ENCODE measurements at regions not wholly inside any gene's neighbourhood (a gene's known extent, or its start where the extent isn't known, plus 50 kb on each side); places are given as distances from the start of the nearest gene placed in this dataset.

DNA sequence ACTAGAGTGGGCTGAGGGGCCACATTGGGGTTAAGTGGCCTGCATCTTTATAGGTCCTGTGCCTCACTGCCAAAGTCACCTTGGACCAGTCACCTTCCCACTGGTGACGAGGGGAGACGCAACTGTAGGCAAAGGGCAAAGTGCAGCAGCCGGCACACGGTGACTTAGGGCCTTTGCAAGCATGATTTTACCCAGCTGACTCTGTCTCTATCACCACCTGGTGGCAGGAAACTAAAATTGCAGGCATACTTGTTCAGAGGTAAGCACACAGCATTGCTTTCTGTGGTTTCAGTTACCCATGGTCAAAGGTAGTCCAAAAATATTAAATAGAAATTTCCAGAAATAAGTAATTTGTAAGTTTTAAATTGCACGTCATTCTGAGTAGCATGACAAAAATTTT is 1164.4 kb downstream of the BRD1 start:
- no peak for DNase-seq (ENCODE audit: low read depth in 3 of 3)

DNA sequence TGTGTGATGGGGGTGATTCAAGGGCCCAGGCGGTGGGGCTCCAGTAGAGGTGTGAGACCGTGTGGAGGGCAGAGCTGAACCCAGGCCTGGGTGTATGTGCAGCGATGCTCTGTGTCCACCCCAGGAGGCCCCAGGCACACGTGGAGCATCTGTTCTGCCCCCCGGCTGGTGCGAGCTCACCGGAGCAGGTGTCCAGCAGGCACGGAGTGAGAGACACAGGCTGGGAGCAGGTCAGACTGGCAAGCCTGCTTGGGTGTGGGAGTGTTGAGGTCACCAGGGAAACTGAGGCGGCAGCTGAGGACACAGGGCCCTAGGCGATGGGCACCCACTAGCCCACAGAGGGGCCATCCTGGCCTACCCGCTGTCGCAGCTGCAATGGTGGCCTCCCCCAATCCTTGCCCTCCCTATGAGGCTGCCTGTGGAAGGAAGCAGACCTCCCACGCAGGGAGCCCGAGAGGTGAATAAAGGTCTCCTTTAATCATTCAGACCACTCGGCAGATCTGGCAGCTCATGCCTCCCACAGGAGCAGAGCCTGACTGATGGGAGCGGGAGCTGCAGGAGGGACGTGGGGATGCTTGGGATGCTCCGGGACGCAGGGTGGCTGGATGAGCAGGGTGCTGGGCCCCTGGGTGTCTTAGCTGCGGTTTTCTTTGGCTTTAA is 1165.1 kb downstream of the BRD1 start:
- no peak for DNase-seq (ENCODE audit: low read depth in 3 of 3)

DNA sequence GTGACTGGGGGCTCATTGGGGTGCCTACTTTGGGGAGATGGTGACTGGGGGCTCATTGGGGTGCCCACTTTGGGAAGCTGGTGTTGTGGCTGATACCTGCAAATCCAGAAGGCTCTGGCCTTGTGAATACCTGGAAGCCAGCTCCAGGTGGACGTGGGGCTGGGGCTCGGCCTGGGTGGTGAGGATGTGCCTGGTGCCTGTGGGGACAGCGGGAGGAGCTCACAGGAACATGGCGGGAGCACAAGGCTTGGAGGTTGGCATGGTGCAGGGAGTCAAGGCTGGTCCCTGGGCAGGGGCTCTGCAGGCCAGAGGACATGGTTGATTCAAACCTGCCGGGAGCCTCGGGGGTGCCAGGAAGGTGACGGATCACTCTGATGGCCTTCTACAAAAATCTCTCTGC is 1165.7 kb downstream of the BRD1 start:
- no peak for DNase-seq (ENCODE audit: low read depth in 3 of 3)

DNA sequence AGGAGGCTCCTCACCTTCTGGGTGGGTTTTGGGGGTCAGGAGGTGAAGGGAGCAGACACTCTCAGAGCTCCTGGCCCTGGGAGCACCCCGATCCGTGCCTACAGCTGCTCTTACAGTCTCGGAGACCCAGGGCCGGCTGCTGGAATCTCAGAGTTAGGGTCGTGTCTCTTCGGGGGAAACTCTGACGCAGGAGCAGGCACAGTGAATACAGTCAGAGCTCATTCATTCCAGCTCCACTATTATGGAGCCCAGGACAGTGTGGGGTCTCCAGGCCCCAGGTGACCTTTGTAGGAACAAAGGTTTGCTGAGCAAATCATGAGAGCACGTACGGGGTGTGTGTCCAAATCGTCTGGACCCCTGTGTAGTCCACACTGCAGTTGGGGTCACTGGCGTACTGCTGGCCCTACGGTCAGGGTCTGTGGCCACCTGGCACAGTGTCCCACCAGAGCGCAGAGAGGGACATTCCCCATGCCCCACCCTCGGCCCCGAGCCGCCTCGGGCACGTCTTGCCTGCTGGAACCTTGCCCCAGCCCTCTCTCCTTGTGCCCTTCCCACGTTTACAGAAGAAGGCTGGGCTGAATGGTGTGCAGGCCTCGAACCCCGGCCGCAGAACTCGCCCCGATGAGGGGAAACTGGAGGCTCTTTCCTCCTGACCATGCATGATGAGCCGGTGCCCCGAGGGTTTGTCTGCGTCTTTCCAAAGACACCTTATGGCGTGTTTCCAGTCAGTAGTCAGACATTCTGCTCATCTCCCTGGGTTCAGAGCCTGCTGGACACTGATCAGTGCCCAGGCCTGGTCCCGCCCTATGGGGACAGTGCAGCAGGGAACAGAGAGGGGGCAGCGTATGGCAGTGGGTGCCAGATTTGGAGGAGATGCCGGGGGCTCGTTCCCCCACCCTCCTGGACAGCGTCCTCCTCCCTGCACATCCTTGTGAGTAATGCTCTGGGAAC is 1166.6 kb downstream of the BRD1 start:
- DNase-seq (ENCODE audit: low read depth in 3 of 3), result no peak

DNA sequence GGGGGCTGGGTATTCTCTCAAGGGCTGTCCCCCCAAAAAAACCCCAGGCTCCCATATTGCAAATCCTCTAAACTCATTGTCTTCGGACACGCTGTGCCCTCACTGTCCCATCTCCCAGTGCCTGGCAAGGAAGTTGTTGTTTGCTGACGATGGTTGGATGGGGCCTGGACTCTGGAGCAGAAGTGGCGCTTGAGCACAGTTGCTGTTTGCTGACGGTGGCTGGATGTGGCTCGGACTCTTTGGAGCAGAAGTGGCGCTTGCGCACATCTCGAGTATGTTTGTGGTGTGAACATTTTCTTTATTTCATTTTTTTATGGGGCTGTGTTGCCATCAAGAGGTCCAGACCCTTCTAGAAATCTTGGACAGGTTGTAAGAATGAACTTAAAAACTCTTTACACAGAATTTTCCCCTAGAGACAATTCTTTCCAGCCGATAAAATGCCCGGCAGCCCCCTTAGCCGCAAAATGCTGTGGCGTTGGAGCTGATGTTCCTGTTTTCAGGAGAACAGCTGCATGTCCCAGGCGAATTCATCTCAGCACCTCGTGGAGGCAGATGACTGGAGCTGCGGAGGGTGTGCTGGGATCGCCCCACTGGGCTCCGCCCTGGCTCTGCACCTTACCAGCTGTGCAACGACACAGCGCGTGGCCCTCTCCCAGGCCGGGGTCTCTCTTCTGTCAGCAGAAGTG is 1167.4 kb downstream of the BRD1 start:
- no peak for DNase-seq (ENCODE audit: low read depth in 3 of 3)

DNA sequence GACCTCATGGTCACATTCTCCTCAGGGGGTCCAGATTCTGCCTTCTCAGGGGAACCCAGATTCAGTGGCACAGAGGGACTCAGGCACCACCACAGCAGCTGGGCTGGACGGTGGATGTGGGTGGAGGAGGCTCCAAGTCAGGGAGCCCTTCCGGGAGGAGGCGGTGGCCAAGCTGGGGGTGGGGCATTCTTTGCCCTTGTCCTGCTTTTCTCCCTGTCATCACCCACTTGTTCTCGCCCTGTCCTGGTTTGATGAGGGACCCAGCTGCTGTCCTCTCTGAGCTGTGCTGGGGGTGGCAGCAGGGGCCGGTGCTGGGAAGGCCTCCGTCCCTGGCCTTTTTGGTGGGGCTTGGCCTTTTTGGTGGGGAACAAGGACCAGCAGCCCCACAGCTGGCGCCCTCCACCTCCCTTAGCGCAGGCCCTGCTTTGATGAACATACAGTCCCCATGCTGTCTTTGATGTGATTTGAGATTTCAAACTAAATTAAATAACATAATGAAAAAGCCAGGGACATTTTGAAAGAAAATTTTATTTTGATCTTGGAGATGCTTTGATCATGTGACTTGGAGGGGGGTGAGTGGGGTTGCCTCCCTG is 1168.2 kb downstream of the BRD1 start:
- DNase-seq (ENCODE audit: low read depth in 3 of 3), result no peak

DNA sequence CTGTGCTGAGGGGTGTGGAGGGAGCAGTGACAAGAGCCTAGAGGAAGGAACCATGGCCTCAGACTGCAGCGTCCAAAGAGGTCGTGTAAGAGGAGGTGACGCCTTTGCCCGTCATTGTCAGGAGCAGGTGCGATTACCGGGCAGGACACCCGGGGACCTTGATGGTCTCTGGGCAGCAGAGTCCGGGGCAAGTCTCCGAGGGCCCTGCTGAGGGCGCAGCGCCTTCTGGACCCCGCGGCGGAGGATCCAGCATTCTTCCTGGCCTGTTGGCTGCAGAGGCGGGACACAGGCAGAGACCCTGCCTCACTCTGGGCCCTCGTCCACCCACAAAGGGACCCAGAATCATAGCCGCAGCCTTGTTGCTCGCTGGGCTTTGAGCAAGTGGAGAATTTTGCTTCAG is 1168.8 kb downstream of the BRD1 start:
- no peak for DNase-seq (ENCODE audit: low read depth in 3 of 3)

DNA sequence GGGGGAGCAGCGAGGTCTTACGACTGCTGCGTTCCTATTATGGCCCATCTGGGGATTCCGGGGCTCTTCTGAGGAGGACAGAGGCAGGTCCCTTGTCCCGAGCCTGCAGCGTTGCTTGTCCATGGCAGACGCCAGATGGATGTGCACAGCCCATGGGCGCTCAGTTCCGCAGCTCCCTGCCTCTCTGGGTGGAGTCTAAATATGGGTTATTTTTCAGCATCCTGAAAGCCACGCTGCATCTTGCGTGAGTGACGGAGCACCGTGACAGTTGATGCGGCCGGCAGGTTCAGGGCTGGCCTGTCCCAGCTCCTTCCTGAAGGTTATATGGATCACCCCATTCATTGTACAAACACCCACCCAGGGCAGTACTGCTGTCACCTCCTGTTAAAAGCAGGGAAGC is 1169.4 kb downstream of the BRD1 start:
- no peak for DNase-seq (ENCODE audit: low read depth in 3 of 3)

DNA sequence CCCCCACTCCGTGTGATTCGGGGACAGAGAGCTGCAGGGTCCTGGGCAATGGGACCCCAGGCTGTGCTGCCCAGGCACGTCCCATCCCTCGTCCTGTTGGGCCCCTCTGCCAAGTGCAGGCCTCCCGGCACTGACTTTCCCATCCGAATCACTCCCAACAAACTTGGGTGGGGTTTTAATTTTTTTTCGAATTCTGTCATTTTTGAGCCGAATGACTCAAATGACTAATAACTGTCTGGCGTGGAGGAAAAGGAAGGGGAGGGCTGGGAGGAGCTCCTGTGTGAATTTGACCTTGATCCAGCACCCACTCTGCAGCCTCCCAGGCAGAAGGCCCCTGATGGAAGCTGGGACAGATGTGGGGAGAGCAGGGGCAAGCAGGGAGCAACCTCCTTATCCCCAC is 1173.2 kb downstream of the BRD1 start:
- DNase-seq (ENCODE audit: low read depth in 3 of 3), result no peak

DNA sequence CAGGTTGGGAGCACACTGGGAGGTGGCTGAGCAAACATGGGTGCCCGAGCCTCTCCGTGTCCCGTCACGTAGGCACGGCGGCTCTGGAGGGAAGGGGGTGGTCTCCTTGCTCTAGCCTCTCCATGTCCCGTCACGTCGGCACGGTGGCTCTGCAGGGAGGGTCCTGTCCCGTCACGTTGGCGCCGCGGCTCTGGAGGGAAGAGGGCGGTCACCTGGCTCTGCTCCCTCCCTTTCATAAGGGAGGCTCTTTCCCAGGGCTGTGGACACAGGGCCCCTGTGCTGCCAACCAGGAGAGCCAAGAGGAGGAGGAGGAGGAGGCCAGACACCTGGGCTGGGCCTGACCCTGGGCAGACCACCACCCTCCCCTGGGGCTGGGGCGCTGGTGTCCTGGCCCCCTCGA is 1173.7 kb downstream of the BRD1 start:
- DNase-seq (ENCODE audit: low read depth in 3 of 3), result no peak

DNA sequence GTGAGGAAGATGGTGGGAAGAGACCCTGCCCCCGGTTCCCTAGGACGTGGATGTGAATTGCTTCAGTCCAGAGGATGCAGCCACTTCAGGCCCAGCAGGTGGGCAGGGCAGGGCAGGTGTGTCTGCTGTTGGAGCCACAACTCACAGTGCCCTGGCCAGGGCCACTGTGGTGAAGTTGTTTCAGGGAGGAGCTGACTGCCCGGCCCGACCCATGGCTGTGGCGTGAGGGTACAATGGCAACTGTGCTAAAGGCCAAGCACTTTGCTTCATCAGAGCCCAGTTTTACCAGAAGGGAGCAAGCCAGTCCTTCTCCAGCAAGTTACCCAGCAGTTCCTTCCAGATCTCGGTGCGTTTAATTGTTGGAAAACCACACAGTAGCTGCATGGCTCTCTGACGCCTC is 1174.4 kb downstream of the BRD1 start:
- DNase-seq (ENCODE audit: low read depth in 3 of 3), result no peak

DNA sequence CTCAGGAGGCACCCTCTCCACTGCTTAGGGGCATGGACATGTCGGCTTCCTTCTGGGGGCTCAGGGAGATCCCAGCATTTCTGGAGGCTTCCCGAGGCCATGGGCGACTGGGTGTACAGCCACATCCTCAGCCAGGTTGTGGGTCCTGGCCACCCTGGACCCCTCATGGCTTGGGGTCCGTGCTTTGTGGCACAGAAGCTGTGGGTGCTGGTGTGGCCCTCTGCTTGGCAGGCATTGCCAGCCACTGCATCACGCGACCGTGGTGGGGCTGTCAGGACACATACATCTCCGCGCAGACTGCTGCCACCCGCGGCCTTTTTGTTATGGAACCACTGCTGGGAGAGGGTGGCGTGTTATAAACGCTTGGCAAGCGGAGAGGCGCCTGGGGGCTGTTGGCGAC is 1174.9 kb downstream of the BRD1 start:
- no peak for DNase-seq (ENCODE audit: low read depth in 3 of 3)

DNA sequence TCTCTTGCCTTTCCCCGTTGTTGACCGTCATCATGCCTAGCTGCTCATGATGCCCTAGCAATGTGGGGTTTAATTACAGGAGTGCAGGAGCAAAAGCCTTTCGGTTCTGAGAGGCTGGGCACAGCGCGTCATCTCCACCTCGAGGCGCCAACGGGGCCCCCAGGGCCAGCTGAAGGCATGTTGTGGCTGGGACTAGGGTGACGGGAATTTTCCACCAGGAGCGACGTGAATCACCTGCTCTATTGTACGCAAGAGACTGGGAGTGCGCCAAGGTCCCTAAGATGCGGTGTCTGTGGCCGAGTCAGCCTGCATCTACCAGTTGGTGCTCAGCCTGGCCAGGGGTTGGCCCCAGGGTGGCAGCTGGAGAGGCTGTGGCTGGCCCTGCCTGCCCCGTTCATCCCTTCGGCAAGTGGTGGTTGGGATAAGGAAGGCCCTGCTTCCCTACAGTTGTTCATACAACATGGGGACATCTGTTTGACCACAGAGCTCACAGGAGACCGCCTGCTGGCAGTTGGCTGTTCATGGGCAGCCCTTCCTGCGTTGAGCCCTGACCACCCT is 1175.6 kb downstream of the BRD1 start:
- DNase-seq (ENCODE audit: low read depth in 3 of 3), result no peak

DNA sequence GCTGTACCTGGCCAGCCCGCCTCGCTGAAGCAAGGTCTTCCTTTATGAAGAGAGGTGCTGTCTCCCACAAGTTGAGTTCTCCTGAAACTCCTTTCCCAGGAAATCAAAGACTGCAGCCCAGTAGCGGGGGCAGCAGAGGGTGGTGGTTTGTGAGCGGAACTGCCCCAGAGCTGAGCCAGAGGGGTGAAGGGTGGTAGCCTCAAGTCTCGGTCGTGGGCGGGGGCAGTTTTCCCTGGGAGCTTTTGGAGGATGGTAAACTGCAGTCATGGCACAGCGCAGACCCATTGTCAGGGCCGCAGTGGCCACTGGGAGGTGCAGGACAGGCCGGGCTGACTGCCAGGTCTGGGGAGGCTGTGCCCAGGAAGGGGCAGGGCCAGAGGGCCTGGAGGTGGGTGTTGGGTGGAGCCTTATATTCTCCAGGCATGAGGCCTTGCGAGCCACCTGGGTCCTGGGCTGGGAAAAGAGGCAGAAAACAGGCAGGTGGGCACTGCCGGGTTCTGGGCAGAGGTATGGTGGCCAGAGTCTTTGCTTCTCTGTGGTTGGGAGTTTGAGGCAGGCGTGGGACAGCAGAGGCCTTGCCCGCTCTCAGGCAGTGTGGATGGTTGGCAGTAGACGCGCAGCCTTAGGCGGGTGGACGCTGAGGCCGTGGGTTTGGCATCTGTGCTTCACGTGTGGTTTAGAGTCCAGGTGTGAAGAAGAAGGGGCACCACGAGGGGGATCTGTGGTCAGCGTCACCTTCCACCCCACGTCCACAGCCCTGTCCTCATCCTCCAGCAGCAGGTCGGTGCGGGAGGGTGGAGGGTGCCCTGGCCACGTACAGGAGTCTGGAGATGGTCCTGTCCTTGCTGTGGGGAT is 1176.4 kb downstream of the BRD1 start:
- DNase-seq (ENCODE audit: low read depth in 3 of 3), result no peak

DNA sequence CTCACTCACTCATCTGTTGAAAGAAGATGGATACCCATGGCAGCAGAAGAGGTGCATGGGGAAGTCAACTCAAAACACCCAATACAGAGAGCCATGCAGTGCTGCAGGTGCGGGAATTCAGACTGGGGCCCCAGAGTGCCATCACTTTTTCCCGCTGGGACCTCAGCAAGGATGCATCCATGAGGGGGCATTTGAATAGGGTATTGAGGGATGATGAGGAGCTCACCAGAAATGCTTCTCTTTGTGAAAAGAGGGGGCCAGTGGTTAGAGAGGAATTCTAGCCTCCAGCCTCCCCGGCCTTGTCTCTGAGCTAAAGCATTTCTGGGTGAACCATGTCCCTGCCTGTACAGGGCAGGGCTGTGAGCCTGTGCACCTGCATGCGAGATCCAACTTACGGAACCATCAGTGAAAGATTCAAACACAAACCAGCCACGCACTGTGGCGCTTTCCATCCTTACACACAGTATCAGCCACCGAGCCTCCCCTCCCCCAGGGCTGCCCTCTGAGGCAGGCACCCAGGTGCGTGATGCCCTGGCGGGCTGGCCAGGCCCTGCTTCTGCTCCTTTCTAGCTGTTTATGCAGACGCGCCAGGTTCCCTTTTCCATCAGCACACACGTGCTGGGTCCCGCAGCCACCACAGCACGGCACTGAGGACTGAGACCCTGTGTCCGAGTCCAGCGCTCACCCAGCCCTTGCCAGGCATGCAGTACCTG is 1177.2 kb downstream of the BRD1 start:
- DNase-seq (ENCODE audit: low read depth in 3 of 3), result no peak

DNA sequence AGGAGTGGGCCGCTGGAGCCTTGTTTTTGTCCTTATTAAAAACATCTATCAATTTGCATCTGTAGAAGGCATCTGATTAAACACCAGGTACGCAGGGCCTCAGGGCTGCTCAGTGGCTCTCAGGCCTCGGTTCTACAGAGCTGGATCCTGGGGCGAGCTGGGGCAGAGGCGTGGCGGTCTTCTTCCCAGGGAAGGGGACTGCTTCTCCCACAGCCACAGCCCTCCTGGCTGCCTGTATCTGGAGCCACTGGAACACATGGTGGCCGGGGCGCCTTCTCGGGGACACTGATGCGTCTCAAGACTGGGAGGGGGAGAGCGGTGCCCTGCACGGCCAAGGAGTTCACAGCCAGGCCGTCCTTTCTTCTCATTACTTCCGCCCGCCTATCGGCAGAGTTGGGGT is 1178.2 kb downstream of the BRD1 start:
- no peak for DNase-seq (ENCODE audit: low read depth in 3 of 3)

DNA sequence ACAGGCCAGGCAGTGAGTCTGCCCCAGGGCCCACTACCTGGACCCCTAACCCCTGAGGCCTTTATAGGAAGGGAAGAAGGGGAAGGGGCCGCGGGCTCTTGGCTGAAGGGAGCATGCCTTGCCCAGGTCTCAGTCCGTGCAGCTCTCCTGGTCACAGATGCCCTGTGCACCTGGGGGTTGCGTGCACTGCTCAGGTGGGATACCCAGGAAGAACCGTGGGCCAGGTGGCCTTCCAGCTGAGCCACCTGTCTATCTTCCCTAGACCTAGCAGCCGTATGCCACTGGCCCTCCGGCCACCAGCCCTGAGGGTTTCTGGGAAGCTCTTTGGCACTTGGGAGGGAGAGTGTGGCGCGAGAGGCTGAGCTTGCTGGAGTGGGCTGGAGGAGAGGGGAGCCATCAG is 1178.6 kb downstream of the BRD1 start:
- DNase-seq (ENCODE audit: low read depth in 3 of 3), result no peak

DNA sequence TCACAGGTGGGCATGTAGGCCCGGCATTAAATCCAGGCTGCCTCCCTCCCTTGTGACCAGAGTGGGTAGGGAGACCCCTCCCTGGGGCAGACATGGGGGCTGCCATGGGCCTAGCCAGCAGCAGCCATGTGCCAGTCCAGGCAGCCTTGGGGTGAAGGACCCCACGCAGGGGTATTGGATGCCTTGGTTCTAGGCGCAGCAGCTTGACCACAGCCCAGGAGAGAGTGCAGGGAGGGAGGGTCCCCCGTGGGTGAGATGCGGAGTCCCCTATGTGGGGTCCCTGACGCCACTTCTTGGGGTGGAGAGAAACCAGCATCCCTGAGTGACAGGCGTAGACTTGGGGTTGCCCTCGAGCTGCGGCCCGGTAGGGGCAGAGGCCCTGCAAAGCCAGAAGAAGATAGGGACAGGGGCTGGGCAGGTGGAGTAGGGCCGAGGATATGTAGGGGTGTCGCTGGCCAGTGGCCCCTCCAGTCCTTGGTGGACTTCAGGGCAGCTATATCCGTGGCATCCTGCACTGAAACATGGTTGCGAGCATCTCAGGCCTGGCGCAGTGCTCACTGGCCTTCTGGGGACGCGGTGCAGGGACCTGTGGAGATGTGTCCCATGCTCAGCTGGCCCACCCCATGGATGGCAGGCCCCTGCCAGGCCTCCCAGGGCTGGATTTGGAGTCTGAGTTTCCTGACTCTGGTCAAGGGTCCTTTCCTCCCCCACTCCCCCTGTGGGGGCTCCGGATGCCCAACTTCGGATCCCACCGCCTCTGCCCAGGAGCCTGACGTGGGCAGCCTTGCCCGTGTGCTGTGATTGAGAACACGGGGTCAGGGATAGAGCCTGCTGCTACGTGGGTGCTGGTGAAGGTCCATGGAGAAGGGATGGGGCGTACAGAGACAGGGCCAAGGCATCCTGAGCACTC is 1179.8 kb downstream of the BRD1 start:
- no peak for DNase-seq (ENCODE audit: low read depth in 3 of 3)

DNA sequence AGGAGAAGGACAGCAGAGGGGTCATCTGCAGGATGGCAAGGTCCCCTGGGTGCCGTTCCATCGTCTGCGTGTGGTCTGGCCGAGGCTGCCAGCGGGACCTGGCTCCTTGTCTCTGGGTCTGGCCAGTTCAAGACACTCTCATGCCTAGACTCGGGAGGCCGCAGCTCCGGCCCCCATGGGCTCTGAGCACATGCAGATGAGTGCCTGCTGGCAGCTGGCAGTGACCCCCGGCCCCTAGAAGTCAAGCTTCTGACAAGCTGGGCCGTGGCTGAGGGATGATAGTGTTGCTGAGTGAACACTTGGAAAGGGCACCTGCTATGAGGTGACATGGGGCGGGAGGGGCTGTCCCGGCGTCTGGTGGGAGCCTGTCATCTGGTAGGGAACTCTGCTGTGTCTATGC is 1180.6 kb downstream of the BRD1 start:
- no peak for DNase-seq (ENCODE audit: low read depth in 3 of 3)

All from stimulated activated CD4-positive, alpha-beta T cell treated with anti-CD3 and anti-CD28 coated beads, TNF-alpha, amount 100 ng/mL, for 48 hours (primary cell).